GM21360 (cell line): ENCODE measurements at regions not wholly inside any gene's neighbourhood (a gene's known extent, or its start where the extent isn't known, plus 50 kb on each side); places are given as distances from the start of the nearest gene placed in this dataset.
"Not testable (repeated sequence)": the region's sequence is repeated elsewhere in the genome, so short reads cannot be mapped to it uniquely, and the experiment has no call there.

Experiments used
- ATAC-seq: cut with Tn5 transposase; IDR thresholded peaks from one replicate; pipeline ENCODE4 v1.9.1; 2021; ENCODE audit warnings: mild to moderate bottlenecking, moderate library complexity; ENCODE audit not compliant: unreplicated experiment

DNA sequence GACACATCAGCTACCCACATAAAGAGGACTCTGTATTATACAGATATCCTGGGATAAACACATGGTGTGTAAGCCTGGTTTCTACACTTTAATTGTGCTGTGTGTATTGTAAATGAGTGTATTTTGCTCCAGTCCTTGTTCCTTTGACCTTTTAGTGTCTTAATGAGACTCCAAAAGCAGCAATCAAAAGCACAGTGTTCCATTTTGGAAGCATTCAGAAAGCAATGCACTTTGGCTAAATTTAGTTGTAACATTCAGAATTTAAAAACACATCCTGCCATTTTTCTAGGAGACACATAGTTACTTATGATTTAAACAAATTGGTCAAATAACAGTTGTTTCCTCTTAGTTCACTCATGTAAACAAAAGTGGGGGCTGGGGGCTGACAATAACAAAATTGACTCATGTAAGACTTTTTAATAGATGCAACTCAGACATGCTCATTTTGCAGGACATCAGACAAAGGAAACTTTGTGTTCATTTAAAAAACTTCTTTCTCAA lies 122.2 kb downstream of the GPR37 start:
- no peak for ATAC-seq

DNA sequence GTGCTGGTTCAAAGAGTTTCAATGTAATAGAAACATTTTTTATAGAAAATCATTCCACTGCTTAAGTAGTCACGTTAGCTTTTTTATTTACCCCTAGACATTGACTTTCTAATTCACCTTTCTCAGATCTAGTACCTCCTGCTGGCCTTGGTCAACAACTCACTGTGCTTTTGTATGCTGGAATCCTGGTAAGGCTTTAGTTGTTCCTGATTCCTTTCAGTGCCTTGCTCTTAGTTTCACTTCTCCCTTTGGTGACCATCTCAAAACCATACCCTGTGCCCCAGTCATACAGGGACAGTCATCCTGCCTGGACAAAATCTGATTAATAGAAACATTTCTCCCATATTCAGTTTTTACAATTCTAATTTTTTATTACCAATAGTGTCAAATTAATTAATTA lies 130.2 kb downstream of the GPR37 start:
- no peak for ATAC-seq

DNA sequence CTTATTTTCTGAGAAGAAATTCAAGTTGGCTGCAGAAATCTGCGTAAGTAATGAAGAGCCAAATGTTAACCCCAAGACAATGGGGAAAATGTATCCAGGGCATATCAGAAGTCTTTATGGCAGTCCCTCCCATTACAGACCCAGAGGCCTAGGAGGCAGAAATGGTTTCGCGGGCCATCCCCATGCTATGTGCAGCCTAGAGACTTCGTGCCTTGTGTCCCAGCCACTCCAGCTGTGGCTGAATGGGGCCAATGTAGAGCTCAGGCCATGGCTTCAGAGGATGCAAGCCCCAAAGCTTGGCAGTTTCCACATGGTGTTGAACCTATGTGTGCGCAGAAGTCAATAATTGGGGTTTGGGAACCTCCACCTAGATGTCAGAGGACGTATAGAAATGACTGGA lies 131.9 kb downstream of the GPR37 start:
- ATAC-seq, result no peak

DNA sequence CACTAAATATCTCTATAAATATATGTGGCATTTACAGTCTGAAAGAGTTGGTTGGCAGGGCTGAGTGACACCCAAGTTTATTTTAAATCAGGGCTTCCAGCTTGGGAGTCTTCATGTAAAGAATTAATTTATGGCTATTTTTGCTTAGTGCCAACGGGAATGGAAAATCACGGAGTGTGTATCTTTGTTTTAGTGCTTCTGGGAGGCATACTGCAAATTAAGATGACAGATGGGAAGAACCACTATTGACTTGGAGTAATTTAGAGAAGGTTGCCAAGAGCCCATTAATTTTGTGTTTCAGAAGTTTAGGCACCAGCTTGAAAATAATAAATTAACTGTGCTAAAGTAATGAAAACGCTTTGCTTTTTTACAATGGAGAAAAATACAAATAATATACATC lies 135.2 kb downstream of the GPR37 start:
- no peak for ATAC-seq

DNA sequence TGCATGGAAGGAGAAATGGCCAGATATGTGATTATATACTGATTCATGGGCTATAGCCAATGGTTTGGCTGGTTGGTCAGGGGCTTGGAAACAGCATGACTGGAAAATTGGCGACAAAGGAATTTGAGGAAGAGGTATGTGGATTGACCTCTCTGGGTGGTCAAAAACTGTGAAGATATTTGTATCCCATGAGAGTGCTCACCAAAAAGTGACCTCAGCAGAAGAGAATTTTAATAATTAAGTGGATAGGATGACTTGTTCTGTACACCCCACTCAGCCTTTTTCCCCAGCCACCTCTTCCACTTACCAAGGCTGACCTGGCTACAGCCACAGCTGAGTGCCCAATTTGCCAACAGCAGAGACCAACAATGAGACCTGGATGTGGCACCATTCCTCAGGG lies 146.7 kb downstream of the GPR37 start:
- no peak for ATAC-seq

DNA sequence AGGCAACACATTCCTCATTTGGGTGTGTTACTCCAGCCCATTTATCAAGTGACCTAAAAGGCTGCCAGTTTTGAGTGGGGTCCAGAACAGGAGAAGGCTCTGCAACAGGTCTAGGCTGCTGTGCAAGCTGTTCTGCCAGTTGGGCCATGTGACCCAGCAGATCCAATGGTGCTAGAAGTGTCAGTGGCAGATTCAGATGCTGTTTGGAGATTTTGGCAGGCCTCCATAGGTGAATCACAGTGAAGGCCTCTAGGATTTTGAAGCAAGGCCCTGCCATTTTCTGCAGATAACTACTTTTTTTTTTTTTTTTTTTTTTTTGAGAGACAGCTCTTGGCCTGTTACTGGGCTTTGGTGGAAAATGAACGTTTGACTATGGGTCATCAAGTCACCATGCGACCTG lies 147.5 kb downstream of the GPR37 start:
- not testable (repeated sequence) for ATAC-seq

DNA sequence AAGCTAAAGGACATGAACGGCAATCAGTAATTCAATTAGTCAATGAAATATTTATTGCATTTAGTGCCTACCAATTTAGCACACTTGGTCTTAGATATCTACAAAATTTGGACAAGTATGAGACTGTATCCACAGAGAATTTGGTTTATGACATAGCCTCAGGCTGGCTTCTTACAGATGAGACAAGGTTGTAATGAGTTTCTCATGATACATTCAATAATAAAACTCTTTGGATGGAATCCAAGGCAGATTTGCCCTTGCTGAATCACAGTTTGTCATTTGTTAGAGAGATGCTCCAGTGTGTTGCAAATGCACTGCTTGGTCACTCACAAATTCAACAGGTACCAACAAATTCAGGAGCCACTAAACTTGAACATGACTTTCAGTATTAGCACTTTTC lies 162.5 kb downstream of the GPR37 start:
- ATAC-seq, result no peak

DNA sequence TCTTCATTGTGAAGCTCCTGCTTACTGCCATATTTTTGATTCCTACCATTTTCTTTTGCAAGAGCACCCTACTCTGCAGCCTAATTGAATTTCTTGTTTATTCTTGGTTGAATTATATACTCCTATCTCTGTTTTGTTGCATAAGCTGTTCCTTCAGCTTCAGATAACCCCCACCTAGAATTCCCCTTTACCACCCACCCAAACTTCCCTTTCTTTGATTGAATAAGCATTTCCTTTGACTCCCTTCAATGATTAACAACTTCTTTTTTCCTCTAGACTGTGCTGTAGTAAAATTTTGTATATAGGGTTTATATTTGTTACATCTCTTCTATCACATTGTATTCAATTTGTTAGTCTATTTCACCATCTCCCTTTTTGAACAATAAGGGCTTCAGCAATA lies 168.1 kb downstream of the GPR37 start:
- no peak for ATAC-seq

DNA sequence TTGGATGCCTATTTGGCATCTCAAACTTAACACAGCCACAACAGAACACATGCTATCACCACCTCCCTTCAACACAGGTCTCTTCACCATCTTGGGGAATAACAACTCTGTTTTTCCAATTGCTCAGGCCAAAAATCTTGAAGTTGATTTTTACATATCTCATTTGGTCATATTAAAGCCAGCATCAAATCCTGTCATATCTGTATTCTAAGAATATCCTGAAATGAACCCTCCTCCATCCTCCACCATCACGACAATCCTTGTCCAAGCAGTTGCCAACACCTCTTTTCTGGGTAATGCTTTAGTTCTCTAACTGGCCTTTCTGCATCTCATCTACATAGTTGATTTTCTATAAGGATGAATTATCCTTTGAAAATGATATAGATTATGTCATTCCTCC lies 168.7 kb downstream of the GPR37 start:
- ATAC-seq, result no peak

DNA sequence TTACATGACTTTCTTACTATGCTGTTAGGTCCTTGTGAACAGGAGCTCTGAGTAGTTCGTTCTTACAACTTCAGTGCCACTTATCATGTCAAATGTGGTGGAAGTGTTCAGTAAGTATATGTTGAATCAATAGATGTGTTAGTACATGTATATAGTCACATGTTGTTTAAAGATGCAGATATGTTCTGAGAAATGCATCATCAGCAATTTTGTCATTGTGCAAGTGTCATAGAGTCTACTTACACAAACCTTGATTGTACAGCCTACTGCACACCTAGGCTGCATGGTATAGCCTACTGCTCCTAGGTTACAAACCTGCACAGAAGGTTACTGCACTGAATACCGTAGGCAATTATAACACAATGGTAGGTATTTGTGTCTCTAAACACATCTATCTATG lies 174.8 kb downstream of the GPR37 start:
- no peak for ATAC-seq

DNA sequence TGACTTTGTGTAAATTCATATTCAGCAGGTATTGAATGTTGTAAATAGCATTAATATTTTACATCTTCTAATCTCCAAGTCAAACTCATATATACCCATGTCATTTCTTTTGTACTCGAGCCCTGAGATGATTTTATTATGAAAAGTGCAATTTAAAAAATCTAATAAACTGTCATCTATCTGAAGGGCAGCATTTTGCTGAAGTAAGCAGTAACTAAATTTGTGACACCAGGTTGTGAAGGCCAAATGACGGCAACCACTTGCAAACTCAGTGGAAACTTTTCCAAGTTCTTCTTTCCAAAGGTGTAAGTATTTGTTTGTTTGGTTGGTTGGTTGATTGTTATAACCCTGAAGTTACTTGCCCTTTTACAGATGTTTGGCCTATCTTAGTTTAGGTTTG lies 188.3 kb downstream of the GPR37 start:
- ATAC-seq, result no peak

DNA sequence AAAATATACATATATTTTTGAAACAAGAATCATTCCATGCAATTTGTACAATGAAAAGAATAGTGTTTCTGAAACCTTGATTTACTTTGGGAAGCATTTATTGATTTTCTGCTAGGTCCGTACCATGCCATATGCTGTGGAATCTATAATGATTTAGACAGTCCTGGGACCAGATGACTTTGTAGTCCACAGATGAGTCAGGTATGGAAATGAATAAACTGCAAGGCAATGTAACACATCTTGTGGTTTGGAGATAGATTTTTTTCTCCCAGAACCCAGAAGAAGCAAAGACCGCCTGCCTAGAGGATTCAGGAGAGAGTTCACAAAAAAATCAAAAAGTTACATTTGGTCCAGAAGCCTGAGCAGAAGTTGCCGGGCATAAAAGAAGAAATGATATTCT lies 190.4 kb downstream of the GPR37 start:
- ATAC-seq, result no peak

DNA sequence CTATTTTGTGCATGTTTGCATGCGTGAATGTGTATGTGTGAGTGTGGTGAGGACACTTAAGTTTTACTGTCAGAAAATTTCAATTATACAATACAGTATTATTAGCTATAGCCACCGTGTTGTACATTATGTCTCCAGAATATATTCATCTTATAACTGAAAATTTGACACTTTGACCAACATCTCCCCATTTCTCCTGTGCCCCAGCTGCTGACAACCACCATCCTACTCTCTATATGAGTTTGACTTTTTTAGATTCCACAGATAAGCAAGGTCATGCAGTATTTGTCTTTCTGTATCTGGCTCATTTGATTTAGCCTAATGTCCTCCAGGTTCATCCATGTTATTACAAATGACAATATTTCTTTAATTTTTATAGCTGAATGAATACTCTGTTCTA lies 195.0 kb downstream of the GPR37 start:
- ATAC-seq, result no peak

DNA sequence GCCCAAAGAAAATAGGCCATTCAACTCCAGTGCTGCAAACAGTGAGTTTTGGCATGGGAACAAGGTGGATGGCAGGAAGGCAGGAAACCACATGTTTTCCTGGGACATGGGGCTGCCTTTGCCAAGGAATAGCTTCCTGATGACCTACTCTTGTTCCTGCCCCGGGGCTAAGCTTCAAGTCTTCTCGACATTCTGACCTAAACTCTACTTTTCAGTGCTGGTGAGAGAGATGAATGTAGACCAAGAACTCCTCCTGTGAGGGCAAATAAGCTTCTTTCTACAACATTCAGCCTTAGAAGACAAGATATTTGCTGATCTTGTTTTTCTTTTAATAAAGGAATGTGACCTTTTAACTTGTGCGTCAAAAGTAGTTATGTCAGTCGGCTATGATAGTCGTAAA lies 199.0 kb downstream of the GPR37 start:
- ATAC-seq, result no peak

DNA sequence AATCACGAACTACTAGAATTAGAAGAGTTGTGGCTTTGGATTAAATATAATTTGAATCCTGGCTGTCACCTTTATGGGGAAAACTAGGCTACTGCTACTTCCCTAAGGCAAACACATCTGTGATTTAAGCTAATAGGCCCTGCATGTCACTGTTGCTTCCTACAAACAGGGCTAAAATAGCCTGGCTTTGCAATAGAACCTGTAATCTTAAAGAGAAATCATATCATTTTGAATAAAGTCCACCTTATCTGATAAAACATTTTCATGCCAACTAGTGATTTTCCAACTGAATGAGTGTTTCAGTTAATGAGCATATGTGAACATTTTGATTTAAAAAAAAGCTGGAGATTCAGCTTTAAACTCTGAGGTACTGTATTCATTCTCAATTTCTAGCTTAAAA lies 208.0 kb downstream of the GPR37 start:
- ATAC-seq, result no peak

DNA sequence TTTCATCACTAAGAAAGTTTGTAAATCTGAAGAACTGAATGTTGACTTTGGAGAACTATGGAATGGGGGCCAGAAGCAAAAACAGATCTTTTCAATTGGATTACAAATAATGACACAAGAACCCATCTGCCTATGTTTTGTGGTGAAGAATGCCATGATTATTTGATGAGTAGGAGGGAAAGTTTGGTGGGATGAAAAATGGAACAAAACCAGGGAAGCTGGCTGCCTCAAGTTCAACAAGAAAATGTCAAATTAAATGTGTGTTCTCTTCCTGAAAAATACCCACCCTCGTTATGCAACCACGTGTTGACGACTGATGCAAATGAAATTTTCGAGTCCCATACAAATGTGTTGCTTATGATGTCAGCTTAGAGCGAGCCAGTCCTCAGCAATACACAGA lies 208.5 kb downstream of the GPR37 start:
- ATAC-seq, result no peak

DNA sequence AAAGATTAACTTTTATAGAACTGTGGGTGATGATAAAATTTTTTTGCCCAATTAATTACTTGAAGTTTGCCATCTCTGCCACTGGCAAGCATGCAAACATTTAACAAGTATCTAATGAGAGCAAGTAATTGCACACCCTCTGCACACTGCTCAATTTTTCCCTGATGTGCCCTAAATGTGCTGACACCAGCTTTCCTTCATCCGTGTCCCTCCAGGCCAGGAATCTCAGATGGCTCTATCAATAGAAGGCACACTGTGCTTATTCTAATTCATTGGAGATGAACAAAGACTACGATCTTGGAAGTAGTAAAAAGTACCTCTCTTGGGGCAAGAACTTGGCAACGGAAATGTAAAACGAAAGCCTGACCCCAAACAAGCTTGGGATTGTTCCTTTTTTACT lies 212.1 kb downstream of the GPR37 start:
- ATAC-seq, result no peak

DNA sequence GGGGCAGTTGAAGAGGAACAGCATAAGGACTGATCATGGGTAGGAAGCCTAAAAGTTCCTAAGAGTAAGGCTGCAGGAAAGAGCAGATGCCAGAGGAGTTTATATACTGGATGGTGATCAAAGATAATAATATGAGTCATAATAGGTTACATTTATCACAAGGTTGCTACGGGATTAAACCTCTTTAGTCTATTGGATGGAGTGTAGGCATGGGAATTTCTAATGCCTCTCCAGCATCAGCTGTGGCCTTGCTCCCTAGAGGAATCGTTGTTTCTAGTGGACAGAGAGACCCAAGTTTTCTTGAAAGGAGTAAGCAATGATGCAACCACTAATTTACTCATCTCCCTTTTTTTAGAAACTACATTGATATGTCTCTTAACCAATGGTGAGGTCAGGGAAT lies 213.4 kb downstream of the GPR37 start:
- no peak for ATAC-seq

DNA sequence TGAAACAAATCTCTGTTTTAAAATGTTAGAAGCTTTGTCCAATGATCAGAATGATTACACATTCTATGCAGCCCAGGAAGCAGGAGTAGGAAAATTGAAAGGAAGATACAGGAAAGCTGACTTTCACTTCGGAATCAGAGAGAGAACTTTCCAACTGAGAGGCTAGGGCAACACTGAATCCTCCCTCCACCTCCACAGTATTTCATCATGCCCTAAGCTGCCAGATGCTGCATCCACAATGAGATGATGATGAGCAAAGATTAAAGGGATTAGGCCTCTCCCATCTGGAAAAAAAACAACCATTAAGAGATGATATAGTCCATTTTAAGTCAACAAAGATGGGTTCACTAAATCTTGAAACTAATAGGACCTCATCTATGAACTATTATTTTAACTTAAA lies 215.6 kb downstream of the GPR37 start:
- ATAC-seq, result no peak

DNA sequence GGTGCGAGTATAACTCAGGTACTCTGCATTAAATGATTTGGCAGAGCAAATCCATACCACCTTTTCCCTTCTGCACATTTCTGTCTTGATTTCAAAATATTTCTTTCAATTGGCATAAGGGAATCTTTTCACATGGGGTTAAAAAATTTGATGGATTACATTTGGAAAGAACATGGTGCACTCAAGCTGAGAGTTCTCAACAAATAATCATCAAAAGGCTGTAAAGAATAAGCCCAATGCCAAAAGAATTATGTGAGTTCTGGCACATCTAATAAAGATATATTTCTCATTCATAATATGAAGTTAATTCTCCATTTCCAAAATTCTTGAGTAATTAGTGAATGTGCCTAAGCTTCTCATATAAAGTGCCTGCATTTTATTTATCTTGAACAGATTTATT lies 223.1 kb downstream of the GPR37 start:
- no peak for ATAC-seq

DNA sequence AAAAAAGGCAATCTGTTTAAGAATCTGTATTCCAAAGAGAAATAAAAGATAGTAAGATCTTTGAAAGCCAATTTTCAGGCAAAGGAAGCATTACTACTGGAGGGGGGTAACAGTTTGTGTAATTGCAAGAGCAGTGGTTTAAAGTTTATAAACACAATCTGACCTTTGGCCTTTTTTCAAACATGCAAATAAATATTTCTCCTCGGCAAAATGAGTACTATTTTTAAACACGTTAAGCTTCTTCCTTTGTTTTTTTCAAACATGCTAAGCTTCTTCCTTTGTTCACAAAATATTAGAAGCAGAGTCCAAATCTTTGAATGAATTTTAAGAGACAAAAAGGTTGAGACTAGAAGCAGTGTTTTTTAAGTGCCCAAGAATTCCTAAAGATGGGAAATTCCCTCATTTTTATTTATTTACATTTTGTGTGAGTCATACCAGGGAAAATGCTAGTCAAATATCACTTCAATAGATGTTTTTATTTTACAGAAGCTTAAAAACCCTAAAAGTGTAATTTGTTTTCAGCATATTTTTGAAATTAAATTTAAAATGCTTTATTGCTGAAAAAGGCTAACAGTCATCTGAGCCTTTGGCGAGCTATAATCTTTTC lies 229.3 kb downstream of the GPR37 start:
- no peak for ATAC-seq

DNA sequence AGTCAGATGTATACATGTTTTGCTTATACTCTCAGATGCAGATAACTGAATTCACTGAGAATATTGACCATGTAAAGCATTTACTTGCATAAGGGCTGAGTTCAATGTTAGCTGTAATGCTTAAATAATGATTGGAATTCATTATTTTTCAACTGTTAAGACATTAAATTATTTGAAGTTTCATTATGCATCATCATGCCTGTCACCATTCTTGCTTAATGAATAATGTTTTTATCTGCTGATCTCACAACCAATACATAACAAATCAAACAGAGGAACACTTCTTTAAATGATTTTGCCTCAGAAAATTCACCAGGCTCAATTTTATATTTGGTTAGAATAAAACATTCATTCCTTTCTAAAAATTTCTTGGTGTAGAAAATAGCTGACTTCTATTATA lies 233.4 kb downstream of the GPR37 start:
- ATAC-seq, result no peak

DNA sequence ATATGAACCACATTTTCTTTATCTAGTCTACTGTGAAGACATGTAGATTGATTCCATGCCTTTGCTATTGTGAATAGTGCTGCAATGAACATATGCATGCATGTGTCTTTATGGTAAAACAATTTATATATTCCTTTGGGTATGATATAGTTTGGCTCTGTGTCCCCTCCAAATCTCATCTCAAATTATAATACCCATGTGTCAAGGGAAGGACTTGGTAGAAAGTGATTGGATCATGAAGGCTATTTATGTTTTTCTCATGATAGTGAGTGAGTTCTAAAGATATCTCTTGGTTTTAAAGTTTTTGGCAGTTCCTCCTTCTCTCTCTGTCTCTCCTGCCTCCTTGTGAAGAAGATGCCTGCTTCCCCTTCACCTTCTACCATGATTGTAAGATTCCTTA lies 248.7 kb downstream of the GPR37 start:
- ATAC-seq, result no peak
